ENCODE measurements at regions not wholly inside any gene's neighbourhood (a gene's known extent, or its start where the extent isn't known, plus 50 kb on each side); places are given as distances from the start of the nearest gene placed in this dataset.

DNA sequence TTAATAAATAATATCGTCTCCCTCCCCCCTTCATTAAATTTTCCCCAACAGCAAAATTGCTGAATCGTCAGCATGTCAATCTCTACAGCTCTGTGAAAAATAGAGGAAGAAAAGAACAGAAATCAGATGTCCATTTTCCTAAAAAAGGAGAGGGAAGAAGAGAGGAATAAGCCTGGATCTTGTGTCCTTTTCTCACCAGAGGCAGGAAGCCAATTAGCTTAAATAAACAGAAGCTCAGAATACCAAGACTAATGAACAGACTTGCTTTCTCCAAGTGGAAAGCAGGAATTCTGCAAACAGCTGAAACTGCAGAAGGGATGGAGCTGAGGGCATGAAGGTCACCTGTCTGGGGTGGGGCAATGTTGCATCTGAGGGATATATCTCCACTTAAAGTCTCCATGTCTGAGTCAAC is 265.7 kb downstream of the CCDC85A start:
- TF ChIP-seq, protein P1, sequence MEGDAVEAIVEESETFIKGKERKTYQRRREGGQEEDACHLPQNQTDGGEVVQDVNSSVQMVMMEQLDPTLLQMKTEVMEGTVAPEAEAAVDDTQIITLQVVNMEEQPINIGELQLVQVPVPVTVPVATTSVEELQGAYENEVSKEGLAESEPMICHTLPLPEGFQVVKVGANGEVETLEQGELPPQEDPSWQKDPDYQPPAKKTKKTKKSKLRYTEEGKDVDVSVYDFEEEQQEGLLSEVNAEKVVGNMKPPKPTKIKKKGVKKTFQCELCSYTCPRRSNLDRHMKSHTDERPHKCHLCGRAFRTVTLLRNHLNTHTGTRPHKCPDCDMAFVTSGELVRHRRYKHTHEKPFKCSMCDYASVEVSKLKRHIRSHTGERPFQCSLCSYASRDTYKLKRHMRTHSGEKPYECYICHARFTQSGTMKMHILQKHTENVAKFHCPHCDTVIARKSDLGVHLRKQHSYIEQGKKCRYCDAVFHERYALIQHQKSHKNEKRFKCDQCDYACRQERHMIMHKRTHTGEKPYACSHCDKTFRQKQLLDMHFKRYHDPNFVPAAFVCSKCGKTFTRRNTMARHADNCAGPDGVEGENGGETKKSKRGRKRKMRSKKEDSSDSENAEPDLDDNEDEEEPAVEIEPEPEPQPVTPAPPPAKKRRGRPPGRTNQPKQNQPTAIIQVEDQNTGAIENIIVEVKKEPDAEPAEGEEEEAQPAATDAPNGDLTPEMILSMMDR (IDR thresholded peaks at IDR 0.05; ENCODE audit: insufficient read depth, low read length, poor library complexity, severe bottlenecking), result no peak
- no peak for TF ChIP-seq EZH2phosphoT487 (conservative IDR thresholded peaks at IDR 0.05; ENCODE audit: low read length)

All from SU-DHL-6 (cell line).